Thyroid gland (tissue), 4 donors: ENCODE measurements at regions not wholly inside any gene's neighbourhood (a gene's known extent, or its start where the extent isn't known, plus 50 kb on each side); places are given as distances from the start of the nearest gene placed in this dataset.

Experiments used
- POLR2A ChIP-seq, 2 donors: fragments of 450-650 bp; IDR thresholded peaks; one replicate each; pipeline ENCODE4 v1.6.1; 2017; ENCODE audit warnings: antibody characterized with exemption in 2 of 2, mild to moderate bottlenecking in 2 of 2, moderate library complexity in 1 of 2
- TF ChIP-seq, protein P1 (sequence below), 6 experiments: fragments of 200-600 bp in 3 of 6; fragments of 450-650 bp in 3 of 6; sonication (generic) in 3 of 6; IDR thresholded peaks; one replicate each; pipeline ENCODE4 v1.5.1; 2016 to 2019; ENCODE audit warnings: antibody characterized with exemption in 6 of 6, mild to moderate bottlenecking in 2 of 6, inconsistent platforms in 1 of 6, moderate library complexity in 1 of 6

- TF ChIP-seq, protein P1, sequence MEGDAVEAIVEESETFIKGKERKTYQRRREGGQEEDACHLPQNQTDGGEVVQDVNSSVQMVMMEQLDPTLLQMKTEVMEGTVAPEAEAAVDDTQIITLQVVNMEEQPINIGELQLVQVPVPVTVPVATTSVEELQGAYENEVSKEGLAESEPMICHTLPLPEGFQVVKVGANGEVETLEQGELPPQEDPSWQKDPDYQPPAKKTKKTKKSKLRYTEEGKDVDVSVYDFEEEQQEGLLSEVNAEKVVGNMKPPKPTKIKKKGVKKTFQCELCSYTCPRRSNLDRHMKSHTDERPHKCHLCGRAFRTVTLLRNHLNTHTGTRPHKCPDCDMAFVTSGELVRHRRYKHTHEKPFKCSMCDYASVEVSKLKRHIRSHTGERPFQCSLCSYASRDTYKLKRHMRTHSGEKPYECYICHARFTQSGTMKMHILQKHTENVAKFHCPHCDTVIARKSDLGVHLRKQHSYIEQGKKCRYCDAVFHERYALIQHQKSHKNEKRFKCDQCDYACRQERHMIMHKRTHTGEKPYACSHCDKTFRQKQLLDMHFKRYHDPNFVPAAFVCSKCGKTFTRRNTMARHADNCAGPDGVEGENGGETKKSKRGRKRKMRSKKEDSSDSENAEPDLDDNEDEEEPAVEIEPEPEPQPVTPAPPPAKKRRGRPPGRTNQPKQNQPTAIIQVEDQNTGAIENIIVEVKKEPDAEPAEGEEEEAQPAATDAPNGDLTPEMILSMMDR (IDR thresholded peaks at IDR 0.05): no peak
- no peak for TF ChIP-seq POLR2A (IDR thresholded peaks at IDR 0.05)
Measured at GRCh38 chr12:91704446-91704845, 441.2 kb downstream of the BTG1 start.
